DND-41 (cell line): ENCODE measurements at regions not wholly inside any gene's neighbourhood (a gene's known extent, or its start where the extent isn't known, plus 50 kb on each side); places are given as distances from the start of the nearest gene placed in this dataset.

Experiments
- CTCF ChIP-seq: IDR thresholded peaks from 2 replicates; pipeline ENCODE4 v1.5.1; 2012; ENCODE audit warnings: borderline replicate concordance, low read length, moderate library complexity, mild to moderate bottlenecking; ENCODE audit not compliant: poor library complexity, severe bottlenecking; ENCODE audit errors: extremely low read depth
- EZH2 ChIP-seq: IDR thresholded peaks from 3 replicates; pipeline ENCODE4 v1.6.1; 2012; ENCODE audit warnings: borderline replicate concordance, low read depth, mild to moderate bottlenecking, moderate library complexity, low read length, inconsistent platforms; ENCODE audit not compliant: severe bottlenecking

DNA sequence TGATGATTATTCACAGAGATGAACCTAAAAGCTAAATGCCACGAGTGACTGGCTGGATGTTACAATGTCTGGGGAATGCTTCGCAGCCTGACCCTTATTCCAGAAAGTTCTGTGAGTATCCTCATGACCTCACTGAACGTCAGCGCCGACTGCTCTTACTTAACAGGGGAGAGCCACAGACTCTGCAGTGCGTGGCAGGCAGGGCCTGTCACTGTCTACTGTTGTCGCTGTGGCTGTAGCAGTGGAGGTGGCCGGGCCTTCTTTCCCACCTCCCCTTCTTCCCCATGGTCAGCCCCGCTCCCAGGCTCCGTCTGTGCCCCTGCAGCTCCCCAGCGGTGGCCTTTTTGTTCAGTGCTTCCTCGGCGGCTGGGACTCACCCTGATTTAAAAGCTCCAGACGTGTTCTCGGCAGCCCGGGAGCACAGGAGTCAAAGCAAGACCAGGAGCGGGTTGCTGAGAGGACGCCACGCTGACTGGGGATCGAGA, 52.2 kb upstream of the TARBP1 start:
- TF ChIP-seq CTCF (no peak), EZH2 (no peak)
